Ascending aorta (tissue), 2 donors: ENCODE measurements at regions not wholly inside any gene's neighbourhood (a gene's known extent, or its start where the extent isn't known, plus 50 kb on each side); places are given as distances from the start of the nearest gene placed in this dataset.

Experiments
- DNase-seq, 2 donors: peaks; one replicate each; pipeline ENCODE4 v3.0.0-alpha.2; 2019; ENCODE audit warnings: low spot score in 2 of 2
- H3K27ac ChIP-seq, 2 donors: fragments of 200-600 bp; sonication (generic); one replicate each; pipeline ENCODE4 v1.5.1; 2016 to 2017; ENCODE audit warnings: mild to moderate bottlenecking in 1 of 2
- H3K27me3 ChIP-seq: fragments of 200-600 bp; sonication (generic); one replicate; pipeline ENCODE4 v1.5.1; 2017
- H3K36me3 ChIP-seq, 2 donors: fragments of 200-600 bp; sonication (generic); one replicate each; pipeline ENCODE4 v1.5.1; 2016
- H3K4me1 ChIP-seq, 2 donors: fragments of 200-600 bp; sonication (generic); one replicate each; pipeline ENCODE4 v1.5.1; 2016 to 2017; ENCODE audit warnings: mild to moderate bottlenecking in 1 of 2
- H3K4me3 ChIP-seq, 2 donors: fragments of 200-600 bp; sonication (generic); one replicate each; pipeline ENCODE4 v1.5.1; 2016 to 2017; ENCODE audit warnings: mild to moderate bottlenecking in 1 of 2
- H3K9me3 ChIP-seq, 2 donors: fragments of 200-600 bp; sonication (generic); one replicate each; pipeline ENCODE4 v1.5.1; 2016
- CTCF ChIP-seq, 3 experiments: fragments of 200-600 bp in 2 of 3; fragments of 450-650 bp in 1 of 3; sonication (generic) in 2 of 3; IDR thresholded peaks; one replicate each; pipeline ENCODE4 v1.5.1; 2016 to 2019; ENCODE audit warnings: antibody characterized with exemption in 3 of 3, mild to moderate bottlenecking in 1 of 3, moderate library complexity in 1 of 3
- intact Hi-C: fragments of 100-400 bp; cut with DNase I; formaldehyde crosslinking; loops from one replicate; pipeline ENCODE4 v1.15.1; 2023

- no peaks in the 10 kb centered on the region for H3K36me3 ChIP-seq
- no peak overlapping the region for H3K4me3 ChIP-seq
- TF ChIP-seq CTCF (IDR thresholded peaks at IDR 0.05) = no peak
- no peaks in the 10 kb centered on the region for H3K9me3 ChIP-seq
- H3K4me1 ChIP-seq = no peaks in the 10 kb centered on the region
- intact Hi-C loops = no loop called here
- H3K27ac ChIP-seq = no peak overlapping the region
- DNase-seq = no peak
- H3K27me3 ChIP-seq = no peaks in the 10 kb centered on the region
Observed at GRCh38 chr4:175350246-175350645, 432.1 kb downstream of the ADAM29 start.

DNA sequence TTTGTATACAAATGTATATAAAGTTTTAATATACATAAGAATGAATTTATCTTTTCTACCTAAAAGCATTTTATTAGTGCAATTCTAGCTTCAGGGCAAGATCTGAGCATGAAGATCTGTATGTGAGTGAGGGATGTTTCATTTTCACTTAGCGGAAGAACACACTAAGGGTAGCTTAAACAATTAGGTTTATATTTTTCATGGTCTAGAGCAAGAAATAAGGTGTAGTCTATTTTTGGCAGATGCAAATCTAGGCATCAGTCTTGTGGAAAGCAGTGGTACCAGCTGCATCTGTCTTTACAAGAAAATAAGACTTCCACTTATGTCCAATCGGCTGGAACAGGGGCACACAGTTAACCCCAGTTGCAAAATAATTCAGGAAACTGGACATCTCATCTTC lies 433.3 kb downstream of the ADAM29 start:
- no peak for DNase-seq
- H3K27ac ChIP-seq = no peak overlapping the region
- no peak for TF ChIP-seq CTCF (IDR thresholded peaks at IDR 0.05)
- H3K4me1 ChIP-seq = no peaks in the 10 kb centered on the region
- H3K27me3 ChIP-seq = no peaks in the 10 kb centered on the region
- intact Hi-C loops = no loop called here
- no peak overlapping the region for H3K4me3 ChIP-seq
- no peaks in the 10 kb centered on the region for H3K9me3 ChIP-seq
- no peaks in the 10 kb centered on the region for H3K36me3 ChIP-seq

DNA sequence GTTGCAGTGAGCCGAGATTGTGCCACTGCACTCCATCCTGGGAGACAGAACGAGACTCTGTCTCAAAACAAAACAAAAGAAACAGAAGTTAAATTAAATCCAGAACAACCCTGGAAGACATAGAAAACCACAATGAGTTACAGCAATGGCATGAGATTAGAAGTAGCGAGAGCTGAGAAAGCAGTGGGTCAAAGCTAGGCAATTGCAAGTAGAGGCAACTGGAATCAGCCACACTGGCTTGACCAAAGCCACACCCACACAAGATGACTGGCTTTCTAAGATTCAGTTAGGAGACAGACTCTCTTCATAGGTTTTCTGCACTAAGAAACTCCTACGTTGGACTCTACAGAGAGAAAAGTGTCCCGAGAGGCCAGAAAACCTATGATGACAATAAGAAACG lies 443.0 kb downstream of the GPM6A start:
- no peaks in the 10 kb centered on the region for H3K4me1 ChIP-seq
- DNase-seq = no peak
- H3K27me3 ChIP-seq = no peaks in the 10 kb centered on the region
- no peak overlapping the region for H3K27ac ChIP-seq
- no peaks in the 10 kb centered on the region for H3K36me3 ChIP-seq
- TF ChIP-seq CTCF (IDR thresholded peaks at IDR 0.05) = no peak
- intact Hi-C loops = no loop called here
- no peak overlapping the region for H3K4me3 ChIP-seq
- H3K9me3 ChIP-seq = no peaks in the 10 kb centered on the region

DNA sequence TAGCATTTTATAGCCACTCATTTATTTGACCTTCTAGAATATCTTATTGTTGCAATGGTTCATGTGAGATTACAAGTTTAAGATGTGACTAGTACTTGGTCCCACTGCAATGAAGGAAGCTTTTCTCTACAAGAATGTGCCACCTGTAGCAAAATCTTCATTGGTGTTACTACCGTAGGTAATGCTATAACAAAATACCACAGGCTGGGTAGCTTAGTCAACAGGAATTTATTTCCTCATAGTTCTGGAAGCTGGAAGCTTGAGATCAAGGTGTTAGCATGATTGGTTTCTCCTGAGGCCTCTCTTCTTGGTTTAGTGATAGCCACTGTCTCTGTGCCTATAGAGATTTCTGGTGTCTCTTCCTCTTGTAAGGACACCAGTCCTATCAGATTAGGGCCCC lies 441.0 kb downstream of the GPM6A start:
- Histone ChIP-seq H3K9me3 (no peaks in the 10 kb centered on the region), H3K27me3 (no peaks in the 10 kb centered on the region), H3K36me3 (no peaks in the 10 kb centered on the region), H3K4me1 (no peaks in the 10 kb centered on the region), H3K27ac (no peak overlapping the region), H3K4me3 (no peak overlapping the region)
- intact Hi-C loops = no loop called here
- DNase-seq = no peak
- no peak for TF ChIP-seq CTCF (IDR thresholded peaks at IDR 0.05)

DNA sequence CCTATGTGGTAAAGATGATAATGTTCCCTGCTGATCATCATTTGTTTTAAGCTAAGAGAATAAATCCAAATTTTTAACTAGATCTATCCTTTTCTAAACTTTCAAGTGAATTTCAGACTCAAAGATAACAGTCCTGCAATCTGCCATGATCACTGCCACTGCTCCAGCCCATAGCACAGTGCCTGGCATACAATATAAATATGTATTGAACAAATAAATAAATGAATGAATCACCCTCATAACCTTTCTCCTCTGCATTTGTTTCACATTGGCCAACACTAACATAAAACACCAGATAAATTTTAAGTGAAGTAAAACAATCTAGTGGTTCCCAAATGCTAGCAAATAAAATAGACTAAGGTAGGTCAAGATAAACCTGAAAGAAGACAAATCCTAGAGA lies 439.0 kb downstream of the GPM6A start:
- H3K4me1 ChIP-seq = no peaks in the 10 kb centered on the region
- intact Hi-C loops = no loop called here
- no peaks in the 10 kb centered on the region for H3K27me3 ChIP-seq
- H3K9me3 ChIP-seq = no peaks in the 10 kb centered on the region
- no peak for DNase-seq
- no peak overlapping the region for H3K4me3 ChIP-seq
- H3K36me3 ChIP-seq = no peaks in the 10 kb centered on the region
- no peak overlapping the region for H3K27ac ChIP-seq
- TF ChIP-seq CTCF (IDR thresholded peaks at IDR 0.05) = no peak

- TF ChIP-seq CTCF (IDR thresholded peaks at IDR 0.05) = no peak
- intact Hi-C loops = no loop called here
- DNase-seq = no peak
Observed at GRCh38 chr4:175374459-175374858, 437.6 kb downstream of the GPM6A start.

More at GRCh38 chr4:175374459-175374858, 437.6 kb downstream of the GPM6A start:
- Histone ChIP-seq H3K9me3 (no peaks in the 10 kb centered on the region), H3K4me1 (no peaks in the 10 kb centered on the region), H3K27me3 (no peaks in the 10 kb centered on the region), H3K27ac (no peak overlapping the region), H3K36me3 (no peaks in the 10 kb centered on the region), H3K4me3 (no peak overlapping the region)
